Calu3 (cell line): ENCODE measurements at regions not wholly inside any gene's neighbourhood (a gene's known extent, or its start where the extent isn't known, plus 50 kb on each side); places are given as distances from the start of the nearest gene placed in this dataset.

Experiments
- BruUV-seq: library from RNA; stranded (reverse); fragments of 400-500 nt; replicated peaks from 2 replicates; lab custom pipeline; 2021; lab: Mats Ljungman, UMichigan
- CTCF ChIA-PET: fragments of 300-600 bp; sonication (Branson Sonifier 250); formaldehyde crosslinking; loops from one replicate; lab custom pipeline; 2022; ENCODE audit warnings: antibody characterized with exemption; lab: Charles Lee
- DNase-seq: peaks from one replicate; pipeline ENCODE4 v3.0.0; 2022
- H3K27ac Mint-ChIP-seq: one replicate; pipeline ENCODE4 v1.8.0; 2022; ENCODE audit warnings: mixed read lengths; ENCODE audit not compliant: unreplicated experiment
- H3K27me3 Mint-ChIP-seq: one replicate; pipeline ENCODE4 v1.8.0; 2022; ENCODE audit warnings: mixed read lengths; ENCODE audit not compliant: unreplicated experiment
- H3K36me3 Mint-ChIP-seq: one replicate; pipeline ENCODE4 v1.8.0; 2022; ENCODE audit warnings: mild to moderate bottlenecking, moderate library complexity, mixed read lengths; ENCODE audit not compliant: insufficient read depth, unreplicated experiment
- H3K4me1 Mint-ChIP-seq: one replicate; pipeline ENCODE4 v1.8.0; 2022; ENCODE audit warnings: mild to moderate bottlenecking, low read depth, mixed read lengths; ENCODE audit not compliant: unreplicated experiment
- H3K4me3 Mint-ChIP-seq: one replicate; pipeline ENCODE4 v1.8.0; 2022; ENCODE audit warnings: mild to moderate bottlenecking, low read depth, moderate library complexity, mixed read lengths; ENCODE audit not compliant: unreplicated experiment
- H3K9me3 Mint-ChIP-seq: one replicate; pipeline ENCODE4 v1.8.0; 2022; ENCODE audit warnings: low read depth, mixed read lengths; ENCODE audit not compliant: unreplicated experiment
- CTCF ChIP-seq: fragments of 200-600 bp; IDR thresholded peaks from one replicate; pipeline ENCODE4 v1.8.0; 2022; ENCODE audit warnings: antibody characterized with exemption; ENCODE audit not compliant: unreplicated experiment
- intact Hi-C: fragments of 100-400 bp; cut with micrococcal nuclease; formaldehyde crosslinking; loops from one replicate; pipeline ENCODE4 v1.10.0; 2022; ENCODE audit not compliant: unreplicated experiment

DNA sequence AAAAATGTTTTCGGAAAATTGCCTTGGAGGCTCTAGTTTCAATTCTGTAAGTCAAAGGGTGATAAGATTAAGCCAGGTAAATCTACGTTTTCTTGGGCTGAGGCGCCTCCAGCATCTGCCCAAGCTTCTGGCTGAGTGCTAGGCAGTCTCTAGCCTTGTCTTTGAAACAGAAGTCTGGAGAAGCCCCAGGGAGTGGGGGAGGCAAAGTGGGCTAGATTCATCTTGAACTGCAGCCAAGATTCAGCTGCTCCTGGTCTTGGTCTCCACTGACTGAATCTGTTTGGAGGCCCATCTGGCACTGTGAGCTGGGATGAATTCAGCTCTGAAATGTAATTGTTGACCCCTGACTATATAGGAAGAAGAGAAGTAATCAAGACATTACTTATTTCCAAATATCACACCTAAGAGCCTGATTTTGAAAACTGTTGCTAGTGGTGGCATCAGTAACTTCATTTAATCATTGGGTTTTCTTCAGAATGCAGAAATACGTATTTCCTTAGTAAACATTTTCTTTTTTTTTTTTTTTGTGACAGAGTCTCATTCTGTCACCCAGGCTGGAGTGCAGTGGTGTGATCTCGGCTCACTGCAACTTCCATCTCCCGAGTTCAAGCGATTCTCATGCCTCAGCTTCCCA is 187.3 kb upstream of the LEF1 start:
- no TSS peak for BruUV-seq
- Mint-ChIP-seq H3K27me3 (peaks cover 8% of the 10 kb centered on the region), H3K9me3 (no peaks in the 10 kb centered on the region), H3K4me1 (no peaks in the 10 kb centered on the region), H3K27ac (no peak overlapping the region), H3K36me3 (no peaks in the 10 kb centered on the region), H3K4me3 (no peak overlapping the region)
- intact Hi-C loops = no loop called here
- no peak for TF ChIP-seq CTCF
- DNase-seq = no peak
- CTCF ChIA-PET = no interaction called here

DNA sequence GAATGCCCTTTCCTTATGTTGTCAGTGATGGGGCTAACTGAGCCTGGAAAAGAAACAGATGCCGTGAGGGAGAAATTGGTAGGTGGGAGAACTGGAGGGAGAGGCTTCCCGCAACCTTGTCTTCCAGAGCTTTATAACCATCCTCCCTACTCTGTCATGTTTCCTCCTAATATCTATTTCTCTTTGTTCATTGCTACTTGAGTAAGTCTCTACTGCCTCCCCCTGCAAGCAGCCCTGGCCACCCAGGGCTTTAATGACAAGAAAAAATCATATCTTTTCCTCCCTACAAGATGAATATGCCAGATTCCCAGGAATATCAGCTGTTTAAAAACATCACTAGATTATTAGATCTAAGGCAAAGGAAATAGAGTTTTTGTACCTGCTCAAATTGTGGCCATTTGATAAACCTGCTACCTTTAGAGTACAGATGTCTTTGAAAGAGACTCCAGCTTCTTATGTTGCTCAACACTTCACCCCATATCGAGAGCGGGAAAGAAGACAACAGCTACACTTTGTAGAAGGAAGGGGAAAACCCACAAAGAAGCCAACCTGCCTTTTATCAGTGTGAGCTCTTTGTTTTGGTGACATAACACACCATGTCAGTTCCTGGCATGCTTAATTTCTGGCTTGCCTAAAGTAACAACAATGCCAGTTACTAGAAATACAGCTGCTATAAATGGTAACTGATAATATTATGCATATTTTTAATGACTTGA is 186.6 kb upstream of the LEF1 start:
- H3K4me3 Mint-ChIP-seq = no peak overlapping the region
- no peaks in the 10 kb centered on the region for H3K4me1 Mint-ChIP-seq
- H3K36me3 Mint-ChIP-seq = no peaks in the 10 kb centered on the region
- no TSS peak for BruUV-seq
- H3K27me3 Mint-ChIP-seq = peaks cover 5% of the 10 kb centered on the region
- no peak overlapping the region for H3K27ac Mint-ChIP-seq
- CTCF ChIA-PET = no interaction called here
- no peaks in the 10 kb centered on the region for H3K9me3 Mint-ChIP-seq
- TF ChIP-seq CTCF = no peak
- intact Hi-C loops = no loop called here
- no peak for DNase-seq

DNA sequence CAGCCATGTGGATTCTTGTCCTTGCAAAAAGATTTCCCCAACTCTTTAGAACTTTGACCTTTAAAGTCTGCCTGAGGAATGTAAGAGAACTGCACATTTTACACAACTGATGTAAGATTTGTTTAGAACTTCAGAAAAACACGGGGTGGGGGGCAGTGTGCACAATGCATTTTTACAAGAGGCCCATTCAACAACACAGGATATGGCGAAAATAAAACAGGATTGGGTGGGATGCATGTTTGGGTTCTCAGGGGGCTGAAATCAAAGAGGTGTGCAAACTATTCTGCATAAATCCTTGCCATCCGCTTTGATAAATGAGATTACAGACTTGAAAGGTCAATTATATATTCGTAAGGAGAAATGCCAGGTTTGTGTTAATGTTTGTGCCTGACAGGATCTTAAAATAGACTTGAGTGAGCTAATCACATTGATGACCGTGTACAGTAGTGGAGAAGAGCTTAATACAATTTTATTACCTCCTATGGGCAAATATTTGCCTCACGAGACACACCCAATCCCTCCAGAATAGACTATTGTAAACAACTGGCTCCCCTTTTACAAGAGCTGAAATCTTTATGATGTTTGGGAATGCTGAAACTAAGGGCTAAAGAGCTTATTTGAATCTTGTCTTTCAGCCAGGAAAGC is 184.1 kb upstream of the LEF1 start:
- CTCF ChIA-PET = no interaction called here
- no peak for DNase-seq
- intact Hi-C loops = no loop called here
- Mint-ChIP-seq H3K36me3 (no peaks in the 10 kb centered on the region), H3K27ac (no peak overlapping the region), H3K4me3 (no peak overlapping the region), H3K4me1 (no peaks in the 10 kb centered on the region), H3K9me3 (no peaks in the 10 kb centered on the region), H3K27me3 (no peaks in the 10 kb centered on the region)
- TF ChIP-seq CTCF = no peak
- no TSS peak for BruUV-seq

DNA sequence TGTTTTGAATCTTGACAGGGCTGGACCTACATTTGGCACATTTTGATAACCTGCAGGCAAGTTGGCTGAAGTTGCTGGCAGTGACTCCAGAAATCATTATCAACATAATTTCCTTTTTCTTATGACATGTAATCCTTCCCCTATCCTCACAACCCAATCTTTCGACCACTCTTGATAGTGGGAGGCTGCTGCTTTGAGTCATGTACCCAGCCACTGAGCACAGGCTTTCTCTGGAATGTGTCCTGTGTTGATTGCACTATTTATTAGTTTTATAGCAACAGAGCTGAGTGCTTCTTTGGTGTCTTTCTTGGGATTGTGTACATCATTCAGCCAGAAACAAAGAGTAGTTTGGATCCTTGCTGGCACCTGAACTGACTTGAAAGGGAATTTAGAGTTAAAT is 183.1 kb upstream of the LEF1 start:
- intact Hi-C loops = no loop called here
- no peak for DNase-seq
- Mint-ChIP-seq H3K4me1 (no peaks in the 10 kb centered on the region), H3K4me3 (no peak overlapping the region), H3K9me3 (no peaks in the 10 kb centered on the region), H3K27ac (no peak overlapping the region), H3K27me3 (no peaks in the 10 kb centered on the region), H3K36me3 (no peaks in the 10 kb centered on the region)
- BruUV-seq = no TSS peak
- CTCF ChIA-PET = no interaction called here
- no peak for TF ChIP-seq CTCF
